GM21529 (cell line): ENCODE measurements at regions not wholly inside any gene's neighbourhood (a gene's known extent, or its start where the extent isn't known, plus 50 kb on each side); places are given as distances from the start of the nearest gene placed in this dataset.

Experiments used
- ATAC-seq: cut with Tn5 transposase; IDR thresholded peaks from one replicate; pipeline ENCODE4 v1.9.1; 2021; ENCODE audit not compliant: unreplicated experiment

- ATAC-seq, result no peak
These were observed 73.4 kb downstream of the NTMT2 start for GRCh38 chr1:170219163-170219562.

GRCh38 chr1:170221031-170221430 is 75.3 kb downstream of the NTMT2 start:
- no peak for ATAC-seq

- no peak for ATAC-seq
These were observed 75.7 kb downstream of the NTMT2 start for GRCh38 chr1:170221495-170221894.

GRCh38 chr1:170224469-170224868 is 78.7 kb downstream of the NTMT2 start:
- ATAC-seq, result no peak

GRCh38 chr1:170225781-170226530 is 80.2 kb downstream of the NTMT2 start:
- no peak for ATAC-seq

GRCh38 chr1:170226767-170227166 is 81.0 kb downstream of the NTMT2 start:
- no peak for ATAC-seq

GRCh38 chr1:170230323-170230722 is 84.6 kb downstream of the NTMT2 start:
- no peak for ATAC-seq

- ATAC-seq, result no peak
These were observed 85.9 kb downstream of the NTMT2 start for GRCh38 chr1:170231662-170232061.

GRCh38 chr1:170238704-170239391 is 93.1 kb downstream of the NTMT2 start:
- ATAC-seq, result no peak

- no peak for ATAC-seq
These were observed 93.7 kb downstream of the NTMT2 start for GRCh38 chr1:170239445-170239844.

- peak; percentile 100 for ATAC-seq
These were observed 94.7 kb downstream of the NTMT2 start for GRCh38 chr1:170240409-170240808.

GRCh38 chr1:170241266-170241851 is 95.6 kb downstream of the NTMT2 start:
- ATAC-seq, result no peak

GRCh38 chr1:170247751-170248521 is 102.2 kb downstream of the NTMT2 start:
- peak; percentile 63 for ATAC-seq

GRCh38 chr1:170250531-170251276 is 104.9 kb downstream of the NTMT2 start:
- no peak for ATAC-seq

GRCh38 chr1:170252851-170253579 is 107.3 kb downstream of the NTMT2 start:
- ATAC-seq, result peak; percentile 58

GRCh38 chr1:170254371-170254770 is 108.6 kb downstream of the NTMT2 start:
- ATAC-seq, result no peak

- ATAC-seq, result no peak
These were observed 115.9 kb downstream of the NTMT2 start for GRCh38 chr1:170261669-170262068.

- ATAC-seq, result no peak
These were observed 116.6 kb downstream of the NTMT2 start for GRCh38 chr1:170262276-170262939.

GRCh38 chr1:170265234-170265633 is 119.5 kb downstream of the NTMT2 start:
- no peak for ATAC-seq
